Mesendoderm (in vitro differentiated cells): ENCODE measurements at regions not wholly inside any gene's neighbourhood (a gene's known extent, or its start where the extent isn't known, plus 50 kb on each side); places are given as distances from the start of the nearest gene placed in this dataset.

Experiments
- DNase-seq: peaks from one replicate; pipeline ENCODE4 v3.0.0; 2013
- H2AK5ac ChIP-seq: 2 replicates; pipeline ENCODE4 v1.6.1; 2013; ENCODE audit warnings: low read length, inconsistent platforms
- H2BK120ac ChIP-seq: 2 replicates; pipeline ENCODE4 v1.6.1; 2013; ENCODE audit warnings: low read depth, mild to moderate bottlenecking, low read length, moderate library complexity, mixed read lengths
- H2BK15ac ChIP-seq: replicated peaks from 2 replicates; pipeline ENCODE4 v1.6.1; 2013; ENCODE audit warnings: low read depth, mild to moderate bottlenecking, moderate library complexity
- H2BK5ac ChIP-seq: 2 replicates; pipeline ENCODE4 v1.6.1; 2013; ENCODE audit warnings: low read length, inconsistent platforms
- H3K18ac ChIP-seq: 2 replicates; pipeline ENCODE4 v1.6.1; 2013; ENCODE audit warnings: mild to moderate bottlenecking, low read length, mixed read lengths
- H3K23ac ChIP-seq: one replicate; pipeline ENCODE4 v1.6.1; 2013; ENCODE audit warnings: low read length
- H3K27ac ChIP-seq: 2 replicates; pipeline ENCODE4 v1.5.1; 2013; ENCODE audit warnings: low read depth, mild to moderate bottlenecking, inconsistent platforms, low read length, moderate library complexity
- H3K27me3 ChIP-seq: 2 replicates; pipeline ENCODE4 v1.6.1; 2013; ENCODE audit warnings: low read length, control low read depth, mild to moderate bottlenecking, inconsistent platforms; ENCODE audit not compliant: insufficient read depth, poor library complexity
- H3K36me3 ChIP-seq: 2 replicates; pipeline ENCODE4 v1.6.1; 2013; ENCODE audit warnings: low read length, inconsistent platforms; ENCODE audit not compliant: control insufficient read depth, insufficient read depth
- H3K4ac ChIP-seq: one replicate; pipeline ENCODE4 v1.6.1; 2013; ENCODE audit warnings: low read depth, mild to moderate bottlenecking, low read length, moderate library complexity
- H3K4me1 ChIP-seq: 2 replicates; pipeline ENCODE4 v1.6.1; 2013; ENCODE audit warnings: low read depth, low read length, inconsistent platforms; ENCODE audit not compliant: control insufficient read depth
- H3K4me2 ChIP-seq: 2 replicates; pipeline ENCODE4 v1.6.1; 2013; ENCODE audit warnings: low read length
- H3K4me3 ChIP-seq: 2 replicates; pipeline ENCODE4 v1.5.1; 2013; ENCODE audit warnings: mild to moderate bottlenecking, low read length
- H3K56ac ChIP-seq: one replicate; pipeline ENCODE4 v1.6.1; 2013; ENCODE audit warnings: low read length
- H3K79me1 ChIP-seq: 2 replicates; pipeline ENCODE4 v1.6.1; 2013; ENCODE audit warnings: low read length, inconsistent platforms
- H3K79me2 ChIP-seq: 2 replicates; pipeline ENCODE4 v1.6.1; 2013; ENCODE audit warnings: mild to moderate bottlenecking, low read length; ENCODE audit not compliant: control insufficient read depth, insufficient read depth
- H3K9ac ChIP-seq: 2 replicates; pipeline ENCODE4 v1.6.1; 2013; ENCODE audit warnings: low read length, inconsistent platforms
- H4K5ac ChIP-seq: one replicate; pipeline ENCODE4 v1.6.1; 2013; ENCODE audit warnings: low read length
- H4K8ac ChIP-seq: one replicate; pipeline ENCODE4 v1.6.1; 2013; ENCODE audit warnings: low read depth, mild to moderate bottlenecking, control low read depth, low read length, moderate library complexity
- WGBS: extraction: QIAGEN DNeasy Blood & Tissue Kit; methylation state at CpG from one replicate; pipeline ENCODE4 v1.1.7; 2013; ENCODE audit warnings: low lambda C conversion rate, missing lambda C conversion rate; ENCODE audit not compliant: insufficient coverage; ENCODE audit errors: extremely low coverage; 5-methylcytosine and 5-hydroxymethylcytosine counted together

DNA sequence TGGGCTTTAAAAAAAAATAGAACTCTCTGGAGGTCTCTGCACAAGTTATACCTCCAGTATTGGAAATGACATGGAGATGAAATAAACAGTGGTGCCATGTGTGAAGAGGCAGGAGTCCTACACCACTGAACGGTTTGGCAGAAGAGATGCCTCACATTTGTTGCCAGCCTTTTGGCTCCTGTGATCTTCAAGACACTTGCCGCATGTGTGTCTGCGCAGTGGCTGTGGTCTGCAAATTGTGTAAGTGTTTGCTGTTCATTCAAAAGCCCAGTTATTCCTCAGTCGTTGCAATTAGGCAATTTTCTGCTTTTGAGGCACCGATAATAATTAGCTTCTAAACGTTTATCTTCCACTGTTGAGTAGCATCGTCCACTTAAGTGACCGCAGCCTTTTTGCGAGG, 319.1 kb downstream of the BRD1 start:
- Histone ChIP-seq H2BK120ac (no peak overlapping the region), H3K4ac (no peak overlapping the region), H3K9ac (no peak overlapping the region), H3K56ac (no peak overlapping the region), H3K27ac (no peak overlapping the region), H4K5ac (no peak overlapping the region), H2BK15ac (no peak overlapping the region), H3K4me2 (no peak overlapping the region), H3K4me3 (no peak overlapping the region), H3K27me3 (no peaks in the 10 kb centered on the region), H2BK5ac (no peak overlapping the region), H3K79me2 (no peaks in the 10 kb centered on the region), H3K4me1 (no peaks in the 10 kb centered on the region), H3K23ac (no peak overlapping the region), H2AK5ac (no peak overlapping the region), H3K79me1 (no peaks in the 10 kb centered on the region), H3K36me3 (no peaks in the 10 kb centered on the region), H4K8ac (no peak overlapping the region), H3K18ac (no peak overlapping the region)
- no CpG with 5 or more reads among the region's 9 CpGs for WGBS
- no peak for DNase-seq

DNA sequence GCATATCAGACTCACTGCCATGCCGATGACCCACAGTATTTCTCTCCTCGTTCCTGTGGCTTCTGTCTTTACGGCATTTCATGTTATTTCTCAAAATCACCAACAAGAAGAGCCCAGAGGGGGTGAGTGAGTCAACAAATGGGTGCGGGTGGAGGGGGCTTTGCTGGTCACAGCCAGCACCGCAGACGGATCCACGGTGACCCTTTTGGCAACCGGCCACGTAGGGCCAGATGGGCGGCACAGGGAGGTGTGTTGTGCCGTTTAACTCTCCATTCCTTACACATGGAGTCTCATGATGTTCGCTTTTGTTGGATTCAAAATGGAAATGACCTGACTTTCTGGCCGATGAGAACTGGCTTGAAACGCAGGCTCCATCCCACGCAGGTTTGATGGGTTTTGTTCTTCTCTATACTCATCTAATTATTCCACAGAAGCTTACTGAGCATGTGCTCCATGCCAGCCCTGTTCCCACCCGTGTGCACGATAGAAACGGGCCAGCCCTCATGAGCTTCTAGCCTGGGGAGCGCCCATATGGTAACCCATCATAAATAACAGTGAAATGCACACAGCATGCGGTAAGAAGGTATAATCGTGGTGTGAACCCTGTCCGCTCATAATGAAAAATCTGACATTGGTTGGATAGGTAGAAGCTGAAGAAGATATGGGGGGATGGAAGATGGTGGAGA, 319.9 kb downstream of the BRD1 start:
- H3K27ac ChIP-seq: no peak overlapping the region
- no peak overlapping the region for H3K18ac ChIP-seq
- WGBS: no CpG with 5 or more reads among the region's 22 CpGs
- no peak overlapping the region for H4K8ac ChIP-seq
- H3K4ac ChIP-seq: no peak overlapping the region
- H2BK5ac ChIP-seq: no peak overlapping the region
- H2AK5ac ChIP-seq: no peak overlapping the region
- H3K56ac ChIP-seq: no peak overlapping the region
- no peak overlapping the region for H3K9ac ChIP-seq
- H3K79me2 ChIP-seq: no peaks in the 10 kb centered on the region
- no peak overlapping the region for H4K5ac ChIP-seq
- no peak overlapping the region for H2BK120ac ChIP-seq
- no peaks in the 10 kb centered on the region for H3K27me3 ChIP-seq
- no peak overlapping the region for H2BK15ac ChIP-seq
- no peak overlapping the region for H3K4me3 ChIP-seq
- no peak for DNase-seq
- no peaks in the 10 kb centered on the region for H3K36me3 ChIP-seq
- H3K4me2 ChIP-seq: no peak overlapping the region
- H3K79me1 ChIP-seq: no peaks in the 10 kb centered on the region
- no peak overlapping the region for H3K23ac ChIP-seq
- H3K4me1 ChIP-seq: no peaks in the 10 kb centered on the region

DNA sequence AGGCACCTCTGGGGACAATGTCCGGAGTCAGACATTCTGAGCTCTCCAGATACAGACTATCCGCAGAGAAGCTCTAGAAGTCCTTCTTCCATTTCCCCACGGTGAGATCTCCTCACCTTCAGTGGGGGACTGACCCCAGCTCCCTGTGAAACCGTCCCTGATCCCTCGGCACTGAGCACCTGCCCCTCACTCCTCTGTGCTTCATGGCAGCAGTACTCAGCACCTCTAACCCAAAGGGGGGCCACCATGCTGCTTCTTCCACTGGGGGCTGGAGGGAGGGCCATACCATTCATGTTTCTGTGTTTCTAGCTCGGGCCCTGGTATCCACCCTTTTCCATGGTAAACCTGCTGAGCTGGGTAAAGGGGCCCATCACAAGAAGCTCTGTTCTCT, 321.7 kb downstream of the BRD1 start:
- H3K27me3 ChIP-seq: no peaks in the 10 kb centered on the region
- H3K18ac ChIP-seq: no peak overlapping the region
- no peak overlapping the region for H4K5ac ChIP-seq
- no peaks in the 10 kb centered on the region for H3K79me2 ChIP-seq
- H3K56ac ChIP-seq: no peak overlapping the region
- H2BK5ac ChIP-seq: no peak overlapping the region
- no peaks in the 10 kb centered on the region for H3K36me3 ChIP-seq
- no peak overlapping the region for H3K4me2 ChIP-seq
- no peak overlapping the region for H2BK15ac ChIP-seq
- H2AK5ac ChIP-seq: no peak overlapping the region
- no peak overlapping the region for H2BK120ac ChIP-seq
- no peak overlapping the region for H3K23ac ChIP-seq
- H3K4me3 ChIP-seq: no peak overlapping the region
- H3K9ac ChIP-seq: no peak overlapping the region
- no peak overlapping the region for H4K8ac ChIP-seq
- no peaks in the 10 kb centered on the region for H3K79me1 ChIP-seq
- no CpG with 5 or more reads among the region's 6 CpGs for WGBS
- no peak overlapping the region for H3K27ac ChIP-seq
- H3K4me1 ChIP-seq: no peaks in the 10 kb centered on the region
- H3K4ac ChIP-seq: no peak overlapping the region
- no peak for DNase-seq

DNA sequence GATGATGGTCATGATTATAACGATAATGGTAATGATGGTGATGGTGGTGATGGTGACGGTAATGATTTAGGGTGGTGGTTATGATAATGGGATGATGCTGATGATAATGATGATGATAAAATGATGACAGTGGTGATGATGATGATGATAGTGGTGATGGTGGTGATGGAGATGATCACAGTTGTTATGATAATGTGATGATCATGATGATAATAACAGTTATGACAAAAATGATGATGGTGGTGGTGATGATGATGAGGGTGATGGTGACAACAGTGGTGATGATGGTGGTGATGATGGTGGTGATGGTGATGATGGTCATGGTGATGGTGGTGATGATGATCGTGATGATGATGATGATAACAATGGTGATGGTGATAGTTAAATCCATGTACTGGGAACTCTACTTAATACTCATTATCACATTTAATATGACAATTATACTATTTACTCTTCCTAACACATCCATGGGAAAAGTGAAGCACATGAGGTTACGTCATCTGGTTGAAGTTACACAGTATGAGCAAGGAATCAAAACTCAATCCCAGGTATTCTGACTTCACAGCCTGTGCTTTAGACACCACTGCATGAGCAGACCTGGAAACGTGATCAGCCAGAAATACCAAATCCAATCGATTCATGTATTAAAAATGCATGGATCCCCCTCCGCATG, 322.2 kb downstream of the BRD1 start:
- WGBS: 100% methylated on average over 2 of the region's 7 CpGs
- H2AK5ac ChIP-seq: no peak overlapping the region
- no peak overlapping the region for H4K5ac ChIP-seq
- H3K79me1 ChIP-seq: no peaks in the 10 kb centered on the region
- H2BK15ac ChIP-seq: no peak overlapping the region
- no peak overlapping the region for H3K9ac ChIP-seq
- no peaks in the 10 kb centered on the region for H3K4me1 ChIP-seq
- no peak overlapping the region for H2BK120ac ChIP-seq
- H4K8ac ChIP-seq: no peak overlapping the region
- DNase-seq: no peak
- H3K79me2 ChIP-seq: no peaks in the 10 kb centered on the region
- H2BK5ac ChIP-seq: no peak overlapping the region
- H3K36me3 ChIP-seq: no peaks in the 10 kb centered on the region
- H3K4me2 ChIP-seq: no peak overlapping the region
- H3K4me3 ChIP-seq: no peak overlapping the region
- H3K18ac ChIP-seq: no peak overlapping the region
- H3K4ac ChIP-seq: no peak overlapping the region
- no peaks in the 10 kb centered on the region for H3K27me3 ChIP-seq
- no peak overlapping the region for H3K27ac ChIP-seq
- H3K56ac ChIP-seq: no peak overlapping the region
- H3K23ac ChIP-seq: no peak overlapping the region

DNA sequence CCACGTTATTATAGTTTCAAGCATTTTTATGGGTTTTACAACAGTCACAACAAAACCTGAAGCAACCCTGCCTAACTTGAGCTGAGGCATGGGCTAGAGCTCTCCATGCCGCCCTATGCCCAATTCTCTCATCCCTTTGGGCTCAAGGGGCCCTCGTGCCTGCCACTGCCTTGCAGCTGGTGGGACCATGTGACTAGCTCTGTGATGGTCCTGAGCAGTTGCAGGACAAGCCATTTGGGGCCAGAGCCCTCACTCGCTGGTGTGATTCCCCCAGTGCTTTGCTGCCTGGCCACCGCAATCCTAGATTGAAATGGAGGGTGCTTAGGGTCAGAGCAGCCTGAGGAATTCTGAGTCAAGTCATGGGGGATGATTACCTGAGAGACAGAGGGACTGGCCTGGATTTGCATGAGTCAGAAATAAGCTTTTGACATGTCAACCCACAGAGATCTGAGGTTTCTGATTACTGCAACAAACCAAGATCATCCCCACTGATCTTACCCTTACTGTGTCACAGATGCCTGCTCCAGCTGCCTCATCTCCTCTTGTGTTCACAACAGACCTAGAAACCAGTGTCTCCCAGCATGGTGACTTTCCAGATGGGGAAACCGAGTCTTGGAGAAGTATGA, 323.7 kb downstream of the BRD1 start:
- H3K79me2 ChIP-seq: no peaks in the 10 kb centered on the region
- no peak overlapping the region for H3K23ac ChIP-seq
- no peak overlapping the region for H3K4ac ChIP-seq
- no peak overlapping the region for H4K8ac ChIP-seq
- no peak overlapping the region for H2BK15ac ChIP-seq
- no peak overlapping the region for H2BK5ac ChIP-seq
- H2AK5ac ChIP-seq: no peak overlapping the region
- H4K5ac ChIP-seq: no peak overlapping the region
- H3K27me3 ChIP-seq: no peaks in the 10 kb centered on the region
- no peak overlapping the region for H3K4me2 ChIP-seq
- no peak overlapping the region for H3K56ac ChIP-seq
- no peak overlapping the region for H3K9ac ChIP-seq
- H3K18ac ChIP-seq: no peak overlapping the region
- H3K27ac ChIP-seq: no peak overlapping the region
- H3K36me3 ChIP-seq: no peaks in the 10 kb centered on the region
- no peak overlapping the region for H2BK120ac ChIP-seq
- no CpG with 5 or more reads among the region's 6 CpGs for WGBS
- H3K4me3 ChIP-seq: no peak overlapping the region
- H3K4me1 ChIP-seq: no peaks in the 10 kb centered on the region
- no peak for DNase-seq
- H3K79me1 ChIP-seq: no peaks in the 10 kb centered on the region
